ENCODE measurements at regions not wholly inside any gene's neighbourhood (a gene's known extent, or its start where the extent isn't known, plus 50 kb on each side); places are given as distances from the start of the nearest gene placed in this dataset.

DNA sequence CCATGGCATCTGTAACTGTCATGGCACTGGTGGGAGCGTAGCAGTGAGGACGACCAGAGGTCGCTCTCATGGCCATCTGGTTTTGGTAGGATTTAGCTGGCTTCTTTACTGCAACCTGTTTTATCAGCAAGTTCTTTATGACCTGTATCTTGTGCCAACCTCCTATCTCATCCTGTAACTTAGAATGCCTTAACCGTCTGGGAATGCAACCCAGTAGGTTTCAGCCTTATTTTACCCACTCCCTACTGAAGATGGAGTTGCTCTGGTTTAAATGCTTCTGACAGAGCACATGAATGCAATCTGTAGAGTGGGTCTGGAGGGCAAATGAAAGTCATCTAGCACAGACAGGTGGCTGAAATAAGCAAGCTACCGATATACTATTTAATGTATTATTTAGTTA is 55.3 kb upstream of the OPN4 start:
- TF ChIP-seq, protein P1, sequence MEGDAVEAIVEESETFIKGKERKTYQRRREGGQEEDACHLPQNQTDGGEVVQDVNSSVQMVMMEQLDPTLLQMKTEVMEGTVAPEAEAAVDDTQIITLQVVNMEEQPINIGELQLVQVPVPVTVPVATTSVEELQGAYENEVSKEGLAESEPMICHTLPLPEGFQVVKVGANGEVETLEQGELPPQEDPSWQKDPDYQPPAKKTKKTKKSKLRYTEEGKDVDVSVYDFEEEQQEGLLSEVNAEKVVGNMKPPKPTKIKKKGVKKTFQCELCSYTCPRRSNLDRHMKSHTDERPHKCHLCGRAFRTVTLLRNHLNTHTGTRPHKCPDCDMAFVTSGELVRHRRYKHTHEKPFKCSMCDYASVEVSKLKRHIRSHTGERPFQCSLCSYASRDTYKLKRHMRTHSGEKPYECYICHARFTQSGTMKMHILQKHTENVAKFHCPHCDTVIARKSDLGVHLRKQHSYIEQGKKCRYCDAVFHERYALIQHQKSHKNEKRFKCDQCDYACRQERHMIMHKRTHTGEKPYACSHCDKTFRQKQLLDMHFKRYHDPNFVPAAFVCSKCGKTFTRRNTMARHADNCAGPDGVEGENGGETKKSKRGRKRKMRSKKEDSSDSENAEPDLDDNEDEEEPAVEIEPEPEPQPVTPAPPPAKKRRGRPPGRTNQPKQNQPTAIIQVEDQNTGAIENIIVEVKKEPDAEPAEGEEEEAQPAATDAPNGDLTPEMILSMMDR (conservative IDR thresholded peaks at IDR 0.05; ENCODE audit: low read length): no peak
- no peak for TF ChIP-seq EZH2phosphoT487 (IDR thresholded peaks at IDR 0.05; ENCODE audit: borderline replicate concordance, low read depth, low read length)
